NCI-H345 (cell line): ENCODE measurements at regions not wholly inside any gene's neighbourhood (a gene's known extent, or its start where the extent isn't known, plus 50 kb on each side); places are given as distances from the start of the nearest gene placed in this dataset.
A peak's percentile ranks its signal among the peaks of the same experiment; 100 is the strongest.
"Not testable (repeated sequence)": the region's sequence is repeated elsewhere in the genome, so short reads cannot be mapped to it uniquely, and the experiment has no call there.

Experiments used
- DNase-seq: peaks from one replicate; lab custom pipeline; 2025; lab: John Stamatoyannopoulos, UW

GRCh38 chr11:116698080-116698479 lies 74.7 kb downstream of the BUD13 start:
- no peak for DNase-seq

GRCh38 chr11:116697639-116698038 lies 75.1 kb downstream of the BUD13 start:
- no peak for DNase-seq

- DNase-seq = no peak
Observed at GRCh38 chr11:116697011-116697410, 75.8 kb downstream of the BUD13 start.

- DNase-seq = no peak
Observed at GRCh38 chr11:116696381-116696941, 76.3 kb downstream of the BUD13 start.

GRCh38 chr11:116695657-116696254 lies 77.0 kb downstream of the BUD13 start:
- no peak for DNase-seq

GRCh38 chr11:116694815-116695590 lies 77.8 kb downstream of the BUD13 start:
- no peak for DNase-seq

- no peak for DNase-seq
Observed at GRCh38 chr11:116694349-116694725, 78.5 kb downstream of the BUD13 start.

GRCh38 chr11:116693593-116694348 lies 79.0 kb downstream of the BUD13 start:
- DNase-seq = no peak

- DNase-seq = no peak
Observed at GRCh38 chr11:116693102-116693570, 79.7 kb downstream of the BUD13 start.

GRCh38 chr11:116692318-116693101 lies 80.3 kb downstream of the BUD13 start:
- DNase-seq = no peak

- peak; percentile 58 for DNase-seq
Observed at GRCh38 chr11:116691771-116692177, 81.0 kb downstream of the BUD13 start.

GRCh38 chr11:116690611-116691010 lies 82.2 kb downstream of the BUD13 start:
- no peak for DNase-seq

GRCh38 chr11:116689413-116690127 lies 83.2 kb downstream of the BUD13 start:
- DNase-seq = no peak

- no peak for DNase-seq
Observed at GRCh38 chr11:116688202-116688540, 84.6 kb downstream of the BUD13 start.

GRCh38 chr11:116687458-116688201 lies 85.2 kb downstream of the BUD13 start:
- peak; percentile 30 for DNase-seq

- peak; percentile 6 for DNase-seq
Observed at GRCh38 chr11:116686866-116687265, 85.9 kb downstream of the BUD13 start.

- no peak for DNase-seq
Observed at GRCh38 chr11:116683982-116684381, 88.8 kb downstream of the BUD13 start.

- DNase-seq = no peak
Observed at GRCh38 chr11:116680349-116681125, 92.2 kb downstream of the BUD13 start.

GRCh38 chr11:116678887-116679286 lies 93.9 kb downstream of the BUD13 start:
- DNase-seq = no peak

- DNase-seq = not testable (repeated sequence)
Observed at GRCh38 chr11:116667318-116667717, 105.5 kb downstream of the BUD13 start.
